NOMO-1 treated with dmso at 0.1 percent for 144 hours (cell line): ENCODE measurements at regions not wholly inside any gene's neighbourhood (a gene's known extent, or its start where the extent isn't known, plus 50 kb on each side); places are given as distances from the start of the nearest gene placed in this dataset.

Experiments
- DNase-seq: peaks from one replicate; lab custom pipeline; 2025; ENCODE audit not compliant: unreplicated experiment; lab: John Stamatoyannopoulos, UW

GRCh38 chr20:24277196-24277595, 192.2 kb upstream of the SYNDIG1 start:
- DNase-seq = no peak

- DNase-seq = no peak
Measured at GRCh38 chr20:24275946-24276705, 193.3 kb upstream of the SYNDIG1 start.

- no peak for DNase-seq
Measured at GRCh38 chr20:24273251-24273650, 196.2 kb upstream of the SYNDIG1 start.

- DNase-seq = no peak
Measured at GRCh38 chr20:24261351-24261750, 208.1 kb upstream of the SYNDIG1 start.

- DNase-seq = no peak
Measured at GRCh38 chr20:24257171-24257570, 212.3 kb upstream of the SYNDIG1 start.

- DNase-seq = no peak
Measured at GRCh38 chr20:24256307-24256706, 213.1 kb upstream of the SYNDIG1 start.

GRCh38 chr20:24254480-24254879, 214.9 kb upstream of the SYNDIG1 start:
- DNase-seq = no peak

GRCh38 chr20:24253321-24253720, 216.1 kb upstream of the SYNDIG1 start:
- DNase-seq = no peak

- no peak for DNase-seq
Measured at GRCh38 chr20:24245094-24245493, 224.3 kb upstream of the SYNDIG1 start.

- no peak for DNase-seq
Measured at GRCh38 chr20:24242763-24243162, 226.7 kb upstream of the SYNDIG1 start.

GRCh38 chr20:24241466-24241865, 228.0 kb upstream of the SYNDIG1 start:
- DNase-seq = no peak

GRCh38 chr20:24236963-24237362, 232.5 kb upstream of the SYNDIG1 start:
- no peak for DNase-seq

- DNase-seq = no peak
Measured at GRCh38 chr20:24236201-24236600, 233.2 kb upstream of the SYNDIG1 start.

GRCh38 chr20:24235296-24236175, 233.9 kb upstream of the SYNDIG1 start:
- no peak for DNase-seq

GRCh38 chr20:24227600-24227999, 239.0 kb upstream of the GGTLC1 start:
- DNase-seq = no peak

- DNase-seq = no peak
Measured at GRCh38 chr20:24212494-24212893, 223.9 kb upstream of the GGTLC1 start.

- no peak for DNase-seq
Measured at GRCh38 chr20:24211972-24212371, 223.4 kb upstream of the GGTLC1 start.

GRCh38 chr20:24210356-24210755, 221.8 kb upstream of the GGTLC1 start:
- DNase-seq = no peak

- DNase-seq = no peak
Measured at GRCh38 chr20:24208652-24209051, 220.1 kb upstream of the GGTLC1 start.

- DNase-seq = no peak
Measured at GRCh38 chr20:24207803-24208300, 219.3 kb upstream of the GGTLC1 start.

- DNase-seq = no peak
Measured at GRCh38 chr20:24206995-24207394, 218.4 kb upstream of the GGTLC1 start.
